ENCODE measurements at regions not wholly inside any gene's neighbourhood (a gene's known extent, or its start where the extent isn't known, plus 50 kb on each side); places are given as distances from the start of the nearest gene placed in this dataset.
A peak's percentile ranks its signal among the peaks of the same experiment; 100 is the strongest.

DNA sequence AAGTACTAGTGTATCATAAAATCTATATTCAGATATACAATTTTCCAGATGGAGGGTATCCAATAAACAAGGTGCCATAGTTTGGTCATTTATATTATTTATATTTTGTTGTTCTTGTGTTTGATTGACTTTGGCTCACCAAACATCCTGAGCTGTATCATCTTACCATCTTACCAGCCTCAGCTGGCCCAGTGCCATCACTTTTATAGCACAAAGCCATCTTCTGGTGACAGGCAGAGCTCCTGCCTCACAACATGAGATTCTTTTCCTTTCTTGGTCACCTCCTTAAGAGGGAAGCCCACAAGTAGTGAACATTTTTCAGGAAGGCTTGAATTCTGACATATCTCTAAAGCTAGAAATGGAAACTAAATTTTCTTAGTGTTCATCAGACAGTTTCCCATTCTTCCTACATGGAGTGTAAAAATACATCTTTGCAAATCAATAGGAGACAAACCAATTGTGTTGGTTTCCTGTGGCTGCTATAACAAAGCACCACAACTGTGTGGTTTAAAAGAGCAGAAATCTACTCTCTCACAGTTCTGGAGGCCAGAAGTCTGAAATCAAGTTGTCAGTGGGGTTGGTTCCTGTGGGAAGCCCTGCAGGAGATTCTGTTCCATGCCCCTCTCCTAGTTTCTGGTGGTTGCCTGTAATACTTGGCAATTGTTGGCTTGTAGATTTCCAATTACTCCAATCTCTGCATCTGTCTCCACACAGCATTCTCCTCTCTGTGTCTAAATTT is 341.8 kb downstream of the MAN2A1 start:
- DNase-seq = peak; percentile 16 to 42 (median 16)

DNA sequence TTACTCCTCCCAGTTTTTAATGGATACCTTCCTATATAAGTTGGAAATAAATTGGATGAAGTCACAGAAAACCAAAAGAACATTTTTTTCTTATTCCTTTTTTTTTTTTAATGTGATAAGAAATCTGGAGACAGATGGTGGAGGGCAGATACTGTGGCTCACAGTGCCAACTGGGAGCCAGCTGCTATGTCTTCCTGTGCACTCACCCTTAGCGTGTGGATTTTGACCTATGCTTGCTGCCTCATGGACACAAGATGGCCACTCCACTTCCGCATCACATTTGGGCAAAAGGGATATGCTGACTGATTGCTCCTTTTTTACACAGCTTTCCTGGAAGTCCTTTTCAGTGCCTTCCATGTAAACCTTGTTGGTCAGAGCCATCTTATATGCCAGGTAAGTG is 342.6 kb downstream of the MAN2A1 start:
- no peak for DNase-seq

GRCh38 chr5:110034056-110034600 is 344.4 kb downstream of the MAN2A1 start:
- no peak for DNase-seq

- no peak for DNase-seq
These were observed 348.7 kb downstream of the MAN2A1 start for GRCh38 chr5:110038297-110038997.

DNA sequence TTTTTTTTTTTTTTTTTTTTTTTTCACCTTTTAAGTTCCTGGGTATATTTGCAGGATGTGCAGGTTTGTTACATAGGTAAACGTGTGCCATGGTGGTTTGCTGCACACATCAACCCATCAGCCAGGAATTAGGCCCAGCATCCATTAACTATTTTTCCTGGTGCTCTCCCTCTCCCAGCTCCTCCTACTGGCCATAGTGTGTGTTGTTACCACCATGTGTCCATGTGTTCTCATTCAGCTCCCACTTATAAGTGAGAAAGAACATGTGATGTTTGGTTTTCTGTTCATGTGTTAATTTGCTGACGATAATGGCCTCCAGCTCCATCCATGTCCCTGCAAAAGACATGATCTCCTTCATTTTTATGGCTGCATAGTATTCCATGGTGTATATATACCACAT is 350.5 kb downstream of the MAN2A1 start:
- no peak for DNase-seq

DNA sequence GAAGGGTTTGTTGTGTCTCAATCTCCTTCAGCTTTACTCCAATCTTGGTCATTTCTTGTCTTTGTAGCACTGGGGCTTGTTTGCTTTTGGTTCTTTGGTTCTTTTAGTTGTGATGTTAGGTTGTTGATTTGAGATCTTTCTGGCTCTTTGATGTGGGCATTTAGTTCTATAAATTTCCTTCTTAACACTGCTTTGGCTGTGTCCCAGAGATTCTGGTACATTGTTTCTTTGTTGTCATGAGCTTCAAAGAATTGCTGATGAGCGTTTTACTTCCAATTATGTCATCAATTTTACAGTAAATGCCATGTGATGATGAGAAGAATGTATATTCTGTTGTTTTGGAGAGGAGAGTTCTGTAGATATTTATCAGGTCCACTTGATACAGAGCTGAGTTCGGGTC is 353.3 kb downstream of the MAN2A1 start:
- DNase-seq = no peak

DNA sequence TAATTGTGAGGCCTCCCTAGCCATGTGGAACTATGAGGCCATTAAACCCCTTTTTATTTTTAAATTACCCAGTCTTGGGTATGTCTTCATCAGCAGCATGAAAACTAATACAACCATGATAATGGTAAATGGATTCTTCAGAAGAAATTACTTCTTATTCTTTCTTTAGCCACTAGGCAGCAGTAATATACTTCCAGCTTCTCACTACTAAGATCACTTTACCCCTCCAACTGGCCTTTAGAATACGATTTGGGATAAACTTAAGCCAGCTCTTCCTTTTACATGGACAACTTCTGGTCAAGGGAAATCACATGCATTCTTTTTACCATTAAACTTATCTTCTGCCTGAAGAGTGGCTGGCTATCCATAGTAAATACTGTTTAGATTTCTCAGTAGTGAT is 355.4 kb downstream of the MAN2A1 start:
- DNase-seq = no peak

- no peak for DNase-seq
These were observed 358.8 kb downstream of the MAN2A1 start for GRCh38 chr5:110048491-110048890.

DNA sequence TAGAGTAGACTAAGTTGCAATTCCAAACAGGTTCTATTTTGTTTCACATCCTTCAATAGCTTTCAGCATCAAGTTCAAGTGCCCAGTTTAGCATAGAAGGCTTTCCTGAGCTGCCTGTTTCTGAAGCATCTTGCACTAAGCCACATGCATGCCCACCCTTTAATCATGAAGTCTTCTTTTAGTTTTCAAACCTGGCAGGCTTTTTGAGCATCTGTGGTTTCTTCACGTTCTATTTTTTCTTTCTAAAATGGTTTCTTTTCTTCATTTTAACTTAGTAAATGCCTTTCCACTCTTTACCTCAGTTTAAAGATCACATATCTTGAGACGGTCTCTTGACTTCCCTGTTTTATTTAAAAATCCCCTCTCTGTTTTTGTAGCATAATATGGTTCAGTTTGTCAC is 360.1 kb downstream of the MAN2A1 start:
- DNase-seq = no peak

DNA sequence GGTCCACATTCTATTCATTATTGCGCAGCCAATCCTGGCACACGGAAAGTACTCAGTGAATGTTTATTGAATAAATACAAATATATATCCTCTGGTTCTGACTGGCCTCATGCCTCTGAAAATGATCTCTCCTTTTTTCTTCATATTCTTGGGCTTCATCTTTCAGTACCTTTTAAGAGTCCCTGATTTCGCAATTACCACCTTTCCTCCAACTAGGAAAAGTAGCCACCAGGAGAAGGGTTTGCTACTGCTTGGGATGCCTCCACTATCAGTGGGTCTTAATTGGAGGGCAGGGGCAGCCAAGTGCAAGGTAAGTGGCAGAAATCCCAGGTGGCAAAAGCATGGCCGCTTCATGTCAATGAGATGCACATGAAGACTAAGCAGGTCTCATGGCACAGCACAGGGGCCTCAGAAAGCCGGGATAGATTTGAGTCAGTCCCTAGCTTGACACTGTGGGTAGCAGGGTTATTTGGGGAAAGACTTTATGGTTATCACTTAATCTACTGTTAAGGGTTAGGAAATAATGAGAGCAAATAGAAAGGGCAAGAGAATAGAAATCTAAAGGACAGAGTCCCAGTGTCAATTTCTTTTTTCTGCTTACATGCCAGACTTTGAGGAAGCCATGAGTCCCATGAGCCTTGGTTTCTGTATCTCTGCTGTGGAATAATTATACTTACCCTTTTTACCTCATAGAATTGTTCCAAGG is 361.1 kb downstream of the MAN2A1 start:
- no peak for DNase-seq

DNA sequence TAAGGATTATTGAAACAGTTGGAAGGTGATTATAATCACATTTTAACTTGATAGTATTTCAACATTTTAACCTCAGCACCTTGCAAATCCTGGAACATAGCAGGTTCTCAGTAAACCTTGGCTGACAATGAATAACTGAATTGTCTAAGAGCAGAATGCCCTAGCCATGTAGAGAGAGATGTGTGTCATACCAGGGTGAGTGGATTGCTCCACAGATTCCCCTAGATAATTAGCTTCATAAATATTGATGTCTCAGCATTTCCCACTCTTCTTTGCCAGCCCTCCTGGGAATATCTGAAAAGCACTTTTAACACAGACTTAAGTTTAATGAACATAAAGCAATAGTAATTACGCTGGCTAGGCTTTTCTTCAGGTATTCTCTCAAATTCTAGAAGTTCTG is 363.5 kb downstream of the MAN2A1 start:
- no peak for DNase-seq

- DNase-seq = no peak
These were observed 364.1 kb downstream of the MAN2A1 start for GRCh38 chr5:110053824-110054223.

DNA sequence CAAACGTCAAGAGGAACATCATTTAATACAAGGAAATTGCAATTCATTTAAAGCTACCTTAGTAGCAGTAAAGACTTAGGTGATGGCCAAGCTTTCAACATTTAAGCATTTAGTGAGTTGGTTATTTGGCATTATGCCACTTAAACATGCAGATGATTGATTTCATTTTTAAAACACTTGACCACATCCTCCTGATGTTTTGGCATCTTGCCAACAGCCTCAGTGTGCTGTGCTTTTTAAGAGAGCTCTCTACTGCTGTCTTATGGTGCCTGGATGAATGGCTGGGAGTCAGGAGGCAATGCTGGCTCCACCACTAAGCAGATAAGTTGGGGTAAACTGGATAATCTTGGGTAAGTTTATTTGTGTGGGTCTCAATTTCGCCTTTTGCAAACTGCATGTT is 364.5 kb downstream of the MAN2A1 start:
- DNase-seq = peak; percentile 41 to 70 (median 56)

- DNase-seq = peak in 2 of 3 donors; percentile 5 to 28
These were observed 365.6 kb downstream of the MAN2A1 start for GRCh38 chr5:110055302-110055701.

- no peak for DNase-seq
These were observed 366.9 kb downstream of the MAN2A1 start for GRCh38 chr5:110056580-110057114.

GRCh38 chr5:110058175-110058574 is 368.4 kb downstream of the MAN2A1 start:
- DNase-seq = no peak

DNA sequence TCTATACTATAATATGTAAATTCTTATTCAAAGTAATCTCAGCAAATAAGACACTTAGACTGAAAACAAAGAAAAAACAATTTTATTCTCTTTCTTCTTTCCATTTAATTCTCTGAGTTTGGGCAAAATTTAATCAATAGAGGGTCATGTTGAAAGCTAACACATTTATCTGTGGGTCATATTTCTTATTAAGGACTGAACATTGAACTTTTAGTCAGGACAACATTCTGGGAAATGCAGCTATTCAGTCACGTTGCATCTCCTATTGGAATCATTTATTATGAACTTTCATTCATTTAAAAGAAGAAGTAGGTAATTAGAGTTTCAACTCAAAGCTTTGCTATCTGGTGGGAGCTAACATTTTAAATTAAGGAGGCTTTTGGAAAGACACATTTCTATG is 372.5 kb downstream of the MAN2A1 start:
- no peak for DNase-seq

DNA sequence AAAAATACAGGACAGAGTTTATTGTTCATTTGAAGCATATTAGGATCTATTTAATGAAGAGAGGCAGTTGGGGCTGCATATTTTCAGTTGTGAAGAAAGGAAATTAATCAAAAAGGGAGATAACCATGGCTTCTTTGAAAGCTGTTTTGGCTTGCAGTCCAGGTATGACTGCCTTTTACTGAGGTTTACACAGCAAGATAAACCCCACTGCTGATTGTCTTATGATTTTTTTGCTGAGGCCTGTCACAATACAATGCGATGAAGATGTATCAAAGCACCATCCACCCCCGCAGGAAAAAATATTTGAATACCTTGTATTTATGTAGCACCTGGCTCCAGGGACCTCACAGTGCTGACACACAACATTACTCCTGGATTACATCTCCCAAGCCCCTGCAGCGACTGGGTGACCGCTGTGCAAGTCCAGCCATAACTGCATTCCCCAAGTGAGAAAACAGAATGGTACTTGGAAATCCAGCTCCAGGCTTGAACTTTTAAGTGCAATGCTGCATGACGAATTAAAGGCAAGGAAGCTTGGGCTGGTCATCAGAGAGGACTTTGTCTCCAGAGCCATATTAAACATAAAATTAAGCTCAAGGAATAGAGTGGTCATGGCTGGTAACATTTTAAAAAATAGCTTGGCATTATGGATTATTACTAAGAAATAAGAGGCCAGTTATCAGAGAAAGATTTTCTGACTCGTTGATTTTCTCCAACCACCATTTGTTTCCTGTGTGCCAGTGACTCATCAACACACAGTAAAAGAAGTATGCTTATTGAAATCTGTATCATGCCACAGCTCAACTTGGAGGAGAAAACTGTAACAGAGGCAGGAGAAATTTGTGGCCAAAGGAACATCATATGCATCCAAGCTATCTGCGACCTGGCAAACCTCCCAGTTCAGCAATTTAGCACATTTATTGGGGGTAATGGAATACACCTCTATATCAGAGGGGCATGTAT is 374.2 kb downstream of the MAN2A1 start:
- DNase-seq = peak in 1 of 3 donors; percentile 15

DNA sequence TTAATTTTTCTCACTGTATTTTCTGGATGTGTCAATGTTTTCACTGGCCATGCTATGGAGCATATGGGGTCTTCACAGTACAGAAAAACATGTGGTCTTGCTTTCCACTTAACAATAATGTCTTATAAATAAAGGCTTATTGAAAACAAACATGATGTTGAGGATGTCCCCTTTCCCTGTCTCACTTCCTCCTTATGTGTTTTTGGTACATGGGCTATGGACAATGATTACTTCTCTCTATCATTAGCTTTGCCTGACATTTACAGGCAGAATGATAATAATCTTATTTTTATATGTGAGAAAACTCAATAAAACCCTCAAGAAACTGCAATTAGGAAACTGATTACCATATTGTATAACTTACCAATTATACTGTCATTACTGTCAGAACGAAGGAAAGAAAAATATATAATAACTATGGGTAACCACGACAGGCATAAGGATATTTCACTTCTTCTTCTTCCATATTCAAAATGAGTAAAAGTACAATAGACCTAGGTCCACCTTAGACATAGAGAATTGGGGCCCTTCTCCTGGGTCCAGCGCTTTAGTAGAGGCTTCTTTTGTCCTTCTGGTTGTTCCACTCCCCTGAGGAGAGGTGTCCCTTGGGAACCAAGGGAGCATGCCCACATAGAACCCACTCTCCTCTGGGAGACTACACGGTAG is 375.0 kb downstream of the MAN2A1 start:
- DNase-seq = no peak

DNA sequence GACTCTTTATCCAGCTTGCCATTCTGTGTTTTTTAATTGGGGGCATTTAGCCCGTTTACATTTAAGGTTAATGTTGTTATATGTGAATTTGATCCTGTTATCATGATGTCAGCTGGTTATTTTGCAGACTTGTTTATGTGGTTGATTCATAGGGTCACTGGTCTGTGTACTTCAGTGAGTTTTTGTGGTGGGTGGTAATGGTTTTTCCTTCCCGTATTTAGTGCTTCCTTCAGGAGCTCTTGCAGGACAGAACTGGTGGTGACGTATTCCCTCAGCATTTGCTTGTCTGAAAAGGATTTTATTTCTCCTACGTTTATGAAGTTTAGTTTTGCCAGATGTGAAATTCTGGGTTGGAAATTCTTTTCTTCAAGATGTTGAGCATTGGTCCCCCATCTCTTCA is 381.1 kb downstream of the MAN2A1 start:
- no peak for DNase-seq

- no peak for DNase-seq
These were observed 382.9 kb downstream of the MAN2A1 start for GRCh38 chr5:110072651-110073050.
